ENCODE measurements at regions not wholly inside any gene's neighbourhood (a gene's known extent, or its start where the extent isn't known, plus 50 kb on each side); places are given as distances from the start of the nearest gene placed in this dataset.
"Not testable (repeated sequence)": the region's sequence is repeated elsewhere in the genome, so short reads cannot be mapped to it uniquely, and the experiment has no call there.

GRCh38 chr9:33737811-33738606, 57.4 kb upstream of the PRSS3 start:
- no peak for DNase-seq (ENCODE audit: low read depth in 2 of 2)

DNA sequence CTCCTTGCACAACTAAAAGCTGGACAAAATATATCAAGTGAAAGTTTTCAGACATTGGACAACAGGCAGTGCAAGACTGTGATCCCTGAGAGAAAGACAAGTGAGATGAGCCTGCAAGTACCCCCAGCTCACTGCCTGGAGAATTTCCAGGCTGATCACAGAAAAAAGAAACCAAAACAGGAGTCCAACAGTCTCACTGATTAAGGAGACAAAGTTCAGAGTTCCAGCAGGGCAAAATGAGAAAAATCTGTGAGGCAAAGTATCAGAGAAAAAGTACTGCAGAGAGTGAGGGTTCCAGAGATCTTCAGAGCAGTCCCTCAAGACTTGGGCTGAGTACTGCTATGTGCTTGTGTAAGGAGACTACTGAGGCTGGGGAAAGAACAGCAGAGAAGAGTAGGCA, 56.0 kb upstream of the PRSS3 start:
- DNase-seq (ENCODE audit: low read depth in 2 of 2), result no peak

- no peak for DNase-seq (ENCODE audit: low read depth in 2 of 2)
Observed at GRCh38 chr9:33740075-33740474, 55.3 kb upstream of the PRSS3 start.

GRCh38 chr9:33740958-33741357, 54.4 kb upstream of the PRSS3 start:
- not testable (repeated sequence) for DNase-seq (ENCODE audit: low read depth in 2 of 2)

GRCh38 chr9:33742051-33742450, 53.3 kb upstream of the PRSS3 start:
- DNase-seq (ENCODE audit: low read depth in 2 of 2), result no peak

DNA sequence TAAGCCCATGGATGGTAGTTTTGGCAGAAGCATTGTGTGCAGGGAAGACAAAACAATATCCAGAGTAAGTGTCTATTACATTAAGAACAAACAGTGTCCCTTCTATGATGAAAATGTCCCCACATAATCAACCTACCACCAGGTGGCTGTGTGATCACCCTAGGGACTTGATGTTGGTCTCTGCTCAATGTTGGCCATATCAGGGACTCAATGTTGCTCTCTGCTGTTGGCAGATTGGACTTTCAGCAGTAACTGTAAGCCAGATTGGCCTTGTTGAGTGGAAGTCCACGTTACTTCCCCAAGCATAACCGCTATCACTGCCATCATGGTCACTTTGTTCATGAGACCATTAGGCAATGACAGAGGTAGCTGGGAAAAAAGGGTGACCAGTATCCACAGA, 52.8 kb upstream of the PRSS3 start:
- no peak for DNase-seq (ENCODE audit: low read depth in 2 of 2)
